Renal cortical epithelial cell (primary cell): ENCODE measurements at regions not wholly inside any gene's neighbourhood (a gene's known extent, or its start where the extent isn't known, plus 50 kb on each side); places are given as distances from the start of the nearest gene placed in this dataset.
A peak's percentile ranks its signal among the peaks of the same experiment; 100 is the strongest.
"Not testable (repeated sequence)": the region's sequence is repeated elsewhere in the genome, so short reads cannot be mapped to it uniquely, and the experiment has no call there.

ENCODE experiments used
- DNase-seq: peaks from one replicate; pipeline ENCODE4 v3.0.0-alpha.2; 2011; ENCODE audit warnings: low read depth

DNA sequence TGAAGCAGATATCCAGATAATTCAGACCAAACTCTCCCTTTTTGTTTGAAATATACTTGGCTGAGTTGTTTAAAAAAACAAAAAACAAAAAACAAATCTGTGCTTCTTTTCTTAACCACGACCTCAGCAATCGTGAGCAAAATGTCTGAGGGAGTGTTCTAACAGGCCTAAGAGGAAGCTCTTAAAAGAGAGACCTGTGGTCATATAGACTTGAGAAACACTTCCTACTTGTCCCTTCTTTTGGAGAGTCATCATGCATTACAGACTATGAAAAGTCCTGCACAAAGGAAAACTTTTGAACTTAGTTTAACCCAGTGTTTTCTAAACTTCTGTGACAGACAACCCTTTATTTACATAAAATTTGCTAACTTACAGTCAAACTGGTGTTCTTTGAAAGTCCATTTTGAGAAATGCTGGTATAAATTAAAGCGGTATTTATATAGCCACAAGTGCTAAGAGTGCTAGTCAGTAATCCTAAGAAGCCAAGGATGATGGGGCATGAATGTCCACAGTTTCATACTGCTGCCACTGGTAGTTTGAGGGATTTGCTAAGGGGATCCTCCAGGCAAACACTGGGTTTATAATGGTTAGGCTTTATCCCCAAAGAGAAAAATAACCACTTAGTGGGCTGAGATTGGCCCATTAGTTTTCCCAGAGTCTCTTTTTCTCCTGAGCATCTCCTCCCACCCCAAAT is 199.8 kb downstream of the LRRC70 start:
- no peak for DNase-seq

- DNase-seq: not testable (repeated sequence)
Observed at GRCh38 chr5:62777081-62777480, 198.5 kb downstream of the LRRC70 start.

GRCh38 chr5:62776592-62776991 is 198.0 kb downstream of the LRRC70 start:
- not testable (repeated sequence) for DNase-seq

DNA sequence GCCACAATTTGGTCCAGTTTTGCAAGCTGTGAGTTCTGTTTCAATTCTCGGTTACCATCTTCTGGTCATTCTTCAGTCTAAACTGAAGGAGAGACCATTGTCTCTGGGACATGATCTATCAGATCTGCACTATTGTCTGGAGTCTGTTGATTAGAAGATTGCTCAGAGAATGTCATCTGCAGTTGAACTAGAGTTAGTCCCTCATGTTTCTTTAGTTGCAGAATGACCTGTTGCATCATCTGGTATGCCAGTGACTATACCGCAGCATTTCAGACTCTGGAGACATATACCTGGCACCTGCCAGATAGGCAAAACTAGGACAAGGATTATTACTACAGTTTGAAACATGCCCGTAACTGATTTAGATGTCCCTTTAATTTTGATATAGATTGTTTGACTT is 194.8 kb downstream of the LRRC70 start:
- DNase-seq: no peak

GRCh38 chr5:62771341-62771740 is 192.7 kb downstream of the LRRC70 start:
- DNase-seq: peak; percentile 88

DNA sequence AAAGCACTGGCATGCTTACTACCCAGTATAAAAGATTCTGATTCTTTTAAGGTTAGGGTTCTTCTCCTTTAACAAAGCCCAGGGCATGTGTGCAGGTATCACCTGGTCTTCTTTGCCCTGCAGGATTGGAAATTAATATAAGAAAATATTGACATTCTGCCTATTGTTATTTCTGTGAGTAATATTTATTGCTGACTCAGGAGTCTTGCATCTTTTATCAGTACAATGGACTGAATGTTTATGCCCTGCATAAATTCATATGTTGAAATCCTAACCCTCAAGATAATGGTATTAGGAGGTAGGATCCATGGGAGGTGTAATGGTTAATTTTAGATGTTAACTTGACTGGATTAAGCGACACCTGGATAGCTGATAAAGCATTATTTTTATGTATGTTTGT is 189.0 kb downstream of the LRRC70 start:
- DNase-seq: no peak

GRCh38 chr5:62767077-62767476 is 188.5 kb downstream of the LRRC70 start:
- no peak for DNase-seq

DNA sequence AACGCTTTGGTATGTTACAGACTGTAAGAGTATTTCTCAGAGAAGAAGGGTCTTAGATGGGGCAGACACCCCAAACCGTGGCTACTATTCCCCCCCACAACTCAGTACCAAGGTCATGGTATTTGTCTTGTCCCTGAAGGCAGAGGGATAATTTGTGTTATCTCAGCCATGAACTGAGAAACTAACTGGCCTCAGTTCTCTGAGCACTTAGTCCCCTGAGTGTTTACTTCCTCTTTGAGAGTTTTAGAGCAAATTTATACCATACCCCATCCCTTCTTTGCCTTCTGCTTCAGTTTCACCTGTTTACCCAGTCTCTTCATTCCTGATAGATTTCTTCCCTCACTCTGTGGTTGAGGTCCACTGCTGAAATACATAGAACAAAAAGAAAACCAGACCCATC is 183.9 kb downstream of the LRRC70 start:
- DNase-seq: no peak

DNA sequence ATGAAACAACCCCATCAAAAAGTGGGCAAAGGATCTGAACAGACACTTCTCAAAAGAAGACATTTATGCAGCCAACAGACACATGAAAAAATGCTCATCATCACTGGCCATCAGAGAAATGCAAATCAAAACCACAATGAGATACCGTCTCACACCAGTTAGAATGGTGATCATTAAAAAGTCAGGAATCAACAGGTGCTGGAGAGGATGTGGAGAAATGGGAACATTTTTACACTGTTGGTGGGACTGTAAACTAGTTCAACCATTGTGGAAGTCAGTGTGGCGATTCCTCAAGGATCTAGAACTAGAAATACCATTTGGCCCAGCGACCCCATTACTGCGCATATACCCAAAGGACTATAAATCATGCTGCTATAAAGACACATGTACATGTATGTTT is 179.1 kb downstream of the LRRC70 start:
- DNase-seq: not testable (repeated sequence)

GRCh38 chr5:62752998-62753367 is 174.4 kb downstream of the LRRC70 start:
- DNase-seq: not testable (repeated sequence)

DNA sequence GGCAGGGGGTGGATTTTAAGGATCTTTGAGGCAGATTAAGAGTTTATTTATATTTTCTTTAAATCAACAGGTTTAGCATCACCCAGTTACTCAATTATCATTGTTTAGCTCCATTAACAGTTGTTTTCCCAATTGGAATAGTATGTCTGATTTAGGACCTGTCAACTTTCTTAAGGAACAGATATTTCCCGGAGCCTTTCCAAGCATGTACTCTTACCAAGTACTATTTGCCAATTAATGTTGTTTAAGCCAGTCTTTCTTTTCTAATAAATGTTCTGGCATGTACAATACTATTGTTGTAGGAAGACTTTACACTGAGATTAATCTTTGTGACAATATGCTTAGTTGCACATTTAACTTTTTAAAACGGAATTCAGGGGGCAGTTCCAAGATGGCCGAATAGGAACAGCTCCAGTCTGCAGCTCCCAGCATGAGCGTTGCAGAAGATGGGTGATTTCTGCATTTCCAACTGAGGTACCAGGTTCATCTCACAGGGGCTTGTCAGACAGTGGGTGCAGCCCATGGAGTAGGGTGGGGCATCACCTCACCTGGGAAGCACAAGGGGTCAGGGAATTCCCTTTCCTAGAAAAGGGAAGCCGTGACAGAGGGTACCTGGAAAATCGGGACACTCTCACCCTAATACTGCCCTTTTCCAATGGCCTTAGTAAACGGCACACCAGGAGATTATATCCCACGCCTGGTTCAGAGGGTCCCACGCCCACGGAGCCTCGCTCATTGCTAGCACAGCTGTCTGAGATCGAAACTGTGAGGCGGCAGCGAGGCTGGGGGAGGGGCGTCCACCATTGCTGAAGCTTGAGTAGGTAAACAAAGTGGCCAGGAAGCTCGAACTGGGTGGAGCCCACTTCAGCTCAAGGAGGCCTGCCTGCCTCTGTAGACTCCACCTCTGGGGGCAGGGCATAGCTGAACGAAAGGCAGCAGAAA is 173.7 kb downstream of the LRRC70 start:
- DNase-seq: not testable (repeated sequence)

- peak; percentile 42 for DNase-seq
Observed at GRCh38 chr5:62742207-62742606, 163.6 kb downstream of the LRRC70 start.

DNA sequence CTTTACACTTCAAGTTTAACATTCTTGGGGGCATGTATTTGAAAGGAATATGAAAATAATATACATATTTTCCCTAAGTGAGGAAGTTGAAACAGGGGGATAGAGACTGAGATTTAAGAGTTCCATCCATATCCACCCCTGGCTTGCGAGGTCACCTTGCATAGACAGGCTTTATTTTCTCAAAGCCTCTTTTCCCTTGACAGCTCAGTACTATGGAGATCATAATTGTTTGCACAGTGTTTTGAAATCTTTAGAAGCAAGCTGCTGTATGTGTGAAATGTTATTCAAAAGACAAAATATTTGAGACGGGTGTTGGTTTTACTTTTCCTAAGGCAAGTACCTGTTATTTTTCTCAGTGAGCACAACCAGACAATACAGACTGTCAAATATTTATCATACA is 163.1 kb downstream of the LRRC70 start:
- DNase-seq: no peak

DNA sequence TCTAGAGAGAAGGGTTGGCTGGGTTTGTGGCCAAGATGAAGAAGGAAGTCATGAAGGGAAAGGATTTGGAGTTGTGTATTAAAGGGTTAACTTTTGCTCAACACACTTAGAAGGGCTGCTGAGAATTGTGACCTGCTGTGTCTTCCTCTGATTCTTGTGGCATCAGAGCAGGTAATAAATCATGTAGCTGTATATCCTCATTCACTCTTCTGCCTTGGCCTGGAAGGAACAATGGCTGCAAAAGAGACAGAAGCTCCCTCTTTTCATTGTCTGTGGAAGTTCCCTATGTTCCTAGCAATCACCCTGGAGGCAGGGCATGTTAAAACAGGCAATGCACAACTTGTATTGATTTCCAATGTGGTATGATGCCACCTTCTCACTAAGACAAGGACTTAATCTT is 159.1 kb downstream of the LRRC70 start:
- no peak for DNase-seq

- peak; percentile 81 for DNase-seq
Observed at GRCh38 chr5:62732677-62733121, 154.1 kb downstream of the LRRC70 start.

DNA sequence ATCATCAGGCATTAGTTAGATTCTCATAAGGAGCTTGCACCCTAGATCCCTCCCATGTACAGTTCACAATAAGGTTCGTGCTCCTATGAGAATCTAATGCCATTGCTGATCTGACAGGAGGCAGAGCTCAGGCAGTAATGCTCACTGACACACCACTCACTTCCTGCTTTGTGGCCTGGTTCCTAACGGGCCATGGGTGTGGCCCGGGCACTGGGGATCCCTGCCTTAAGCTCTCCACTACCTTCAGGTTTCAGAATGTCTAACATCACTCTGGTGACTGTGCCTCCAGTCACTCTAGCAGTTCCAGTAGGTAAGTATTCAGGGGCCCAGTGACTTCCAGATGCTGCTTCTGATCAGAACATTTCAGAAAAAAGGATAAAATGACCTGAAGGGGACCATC is 152.4 kb downstream of the LRRC70 start:
- no peak for DNase-seq

- no peak for DNase-seq
Observed at GRCh38 chr5:62729675-62730074, 151.1 kb downstream of the LRRC70 start.

DNA sequence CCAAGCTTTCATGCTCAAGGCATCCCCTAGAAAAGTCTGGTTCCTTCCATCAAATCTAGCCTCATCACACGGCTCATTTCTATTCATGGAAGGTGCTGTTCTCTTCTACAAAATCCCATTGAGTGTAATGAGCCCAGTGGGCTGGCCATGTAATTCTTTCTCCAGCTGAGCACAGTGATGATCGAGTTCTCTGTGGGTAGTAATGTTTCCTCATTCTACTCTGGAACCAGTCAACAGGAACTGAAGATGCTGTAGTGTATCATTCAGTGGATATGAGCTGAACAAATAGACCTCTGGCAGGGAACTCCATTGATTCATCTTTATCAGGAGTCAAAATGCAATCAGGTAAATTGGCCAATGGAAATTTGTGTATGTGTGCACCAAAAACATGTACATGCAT is 149.2 kb downstream of the LRRC70 start:
- DNase-seq: no peak

DNA sequence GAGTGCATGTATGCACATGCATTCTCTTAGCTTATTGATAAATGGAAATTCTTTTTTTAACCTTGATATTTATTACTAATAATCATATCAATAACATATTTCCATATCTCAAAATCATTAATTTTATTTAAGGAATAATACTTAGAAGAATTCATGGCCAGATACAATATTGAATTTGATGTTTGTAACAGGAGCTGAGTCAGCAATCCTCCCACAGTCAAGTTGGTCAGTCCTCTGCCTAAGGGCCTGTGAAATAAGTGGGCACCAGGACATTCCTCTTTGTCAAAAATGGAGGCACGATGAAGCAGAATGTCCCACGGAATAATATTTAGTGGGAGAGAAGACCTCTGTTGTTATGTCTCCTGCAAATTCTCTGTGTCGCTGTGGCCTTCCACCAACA is 148.6 kb downstream of the LRRC70 start:
- DNase-seq: no peak

DNA sequence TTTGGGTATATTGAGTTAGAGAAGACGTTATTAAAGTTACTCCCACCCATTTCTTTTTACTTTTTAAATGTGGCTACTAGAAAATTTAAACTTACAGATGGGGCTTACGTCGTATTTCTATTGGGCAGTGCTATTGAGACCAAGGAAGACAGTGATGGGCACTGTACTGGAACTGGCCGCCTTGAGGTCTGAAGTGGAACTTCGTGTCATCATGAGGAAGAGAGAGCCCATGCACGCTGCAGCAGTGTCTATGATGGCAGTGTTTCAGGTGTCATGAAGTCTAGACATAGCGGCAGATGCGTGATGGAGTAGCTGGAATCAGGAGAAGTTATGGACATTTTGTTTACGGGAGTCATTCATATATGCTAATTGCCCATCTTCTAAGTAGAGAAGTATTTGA is 143.7 kb downstream of the LRRC70 start:
- DNase-seq: no peak

DNA sequence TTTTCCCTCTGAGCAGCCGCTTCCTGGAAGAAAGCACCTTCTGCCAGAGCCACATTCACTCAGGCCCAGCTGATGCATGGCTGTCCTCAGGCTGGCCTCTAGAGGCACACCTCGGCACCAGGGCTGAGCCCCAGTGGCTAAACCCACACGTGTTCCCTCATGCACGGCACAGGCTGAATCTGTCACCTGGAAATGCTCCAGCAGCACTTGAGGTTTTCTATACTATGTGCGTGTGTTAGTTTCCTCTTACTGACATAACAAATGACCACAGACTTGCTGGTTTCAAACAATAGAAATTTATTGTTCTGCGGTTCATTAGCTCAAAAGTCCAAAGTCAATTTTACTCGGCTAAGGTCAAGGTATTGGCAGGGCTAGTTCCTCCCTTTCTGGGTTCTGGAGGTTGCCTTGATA is 141.4 kb downstream of the LRRC70 start:
- DNase-seq: peak; percentile 90

DNA sequence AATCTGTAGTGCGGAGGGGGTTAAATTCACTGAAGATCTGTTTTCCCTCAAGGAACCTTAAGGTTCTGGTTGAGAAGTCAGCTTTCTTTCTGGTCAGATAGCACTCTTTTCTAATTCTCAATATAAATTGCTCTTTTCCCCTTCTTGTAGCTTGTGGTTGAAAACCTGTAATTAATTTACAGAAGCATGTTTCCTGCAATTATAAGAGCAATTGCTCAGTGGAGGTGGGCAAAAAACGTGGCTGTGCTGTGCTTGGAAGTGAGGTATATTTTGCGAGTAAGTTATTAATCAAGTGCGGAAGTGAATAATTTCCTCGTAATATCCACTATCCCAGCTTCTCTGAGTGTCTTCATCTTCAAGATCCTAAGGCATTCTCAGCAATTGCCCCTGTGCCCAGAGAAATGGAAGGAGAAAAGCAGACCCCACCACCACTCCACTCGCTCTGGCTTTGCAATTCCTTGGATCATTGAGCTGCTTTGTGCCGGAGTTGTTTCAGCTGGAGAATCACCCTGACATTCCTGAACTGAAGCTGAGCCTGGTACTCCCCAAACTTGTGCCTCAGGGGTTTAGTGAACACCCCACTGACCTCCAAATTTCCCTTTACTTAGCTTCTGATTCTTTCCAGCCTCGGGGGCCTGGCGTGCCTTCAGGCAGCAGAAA is 140.6 kb downstream of the LRRC70 start:
- DNase-seq: peak; percentile 86

DNA sequence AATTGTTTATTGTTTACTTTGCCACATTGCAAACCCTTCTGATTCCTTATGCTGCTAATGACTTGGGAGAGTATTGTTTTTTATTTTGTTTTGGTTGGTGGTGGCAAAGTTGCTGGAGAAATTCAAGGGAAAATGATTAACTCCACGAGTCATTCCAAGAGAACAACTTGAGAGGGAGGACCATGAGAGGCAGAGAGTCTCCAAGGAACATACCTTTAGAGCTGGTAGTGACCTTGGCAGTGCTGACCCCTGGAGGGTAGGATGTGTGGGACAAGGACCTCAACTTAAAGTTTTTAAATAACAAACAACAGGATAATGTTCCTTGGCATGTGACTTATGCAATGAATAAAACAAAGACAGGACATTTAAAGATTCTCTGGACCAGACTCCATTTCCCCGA is 139.7 kb downstream of the LRRC70 start:
- DNase-seq: peak; percentile 74
